GM21526 (cell line): ENCODE measurements at regions not wholly inside any gene's neighbourhood (a gene's known extent, or its start where the extent isn't known, plus 50 kb on each side); places are given as distances from the start of the nearest gene placed in this dataset.
"Not testable (repeated sequence)": the region's sequence is repeated elsewhere in the genome, so short reads cannot be mapped to it uniquely, and the experiment has no call there.

Experiments used
- ATAC-seq: cut with Tn5 transposase; IDR thresholded peaks from one replicate; pipeline ENCODE4 v1.9.1; 2021; ENCODE audit warnings: moderate library complexity; ENCODE audit not compliant: unreplicated experiment, low FRiP score

DNA sequence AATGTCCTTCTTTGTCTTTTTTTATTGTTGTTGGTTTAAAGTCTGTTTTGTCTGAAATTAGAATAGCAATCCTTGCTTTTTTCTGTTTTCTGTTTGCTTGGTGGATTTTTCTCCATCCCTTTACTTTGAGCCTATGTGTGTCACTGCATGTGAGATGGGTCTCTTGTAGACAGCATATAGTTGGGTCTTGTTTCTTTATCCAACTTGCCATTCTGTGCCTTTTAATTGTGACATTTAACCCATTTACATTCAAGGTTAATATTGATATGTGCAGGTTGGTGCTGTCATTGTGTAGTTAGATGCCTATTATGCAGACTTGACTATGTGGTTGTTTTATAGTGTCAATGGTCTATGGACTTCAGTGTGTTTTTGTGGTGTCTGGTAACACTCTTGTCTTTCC, 197.5 kb upstream of the FN1 start:
- no peak for ATAC-seq

DNA sequence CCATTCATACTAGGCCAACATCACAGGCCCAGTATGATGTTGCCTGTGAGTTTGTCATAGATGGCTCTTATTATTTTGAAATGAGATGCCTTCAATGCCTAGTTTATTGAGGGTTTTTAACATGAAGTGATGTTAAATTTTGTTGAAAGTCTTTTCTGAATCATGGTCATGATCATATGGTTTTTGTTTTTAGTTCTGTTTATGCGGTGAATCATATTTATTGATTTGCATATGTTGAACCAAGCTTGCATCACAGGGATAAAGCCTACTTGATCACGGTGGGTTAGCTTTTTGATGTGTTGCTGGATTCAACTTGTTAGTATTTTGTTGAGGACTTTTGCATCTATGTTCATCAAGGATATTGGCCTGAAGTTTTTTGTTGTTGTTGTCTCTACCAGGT, 195.8 kb upstream of the FN1 start:
- no peak for ATAC-seq

DNA sequence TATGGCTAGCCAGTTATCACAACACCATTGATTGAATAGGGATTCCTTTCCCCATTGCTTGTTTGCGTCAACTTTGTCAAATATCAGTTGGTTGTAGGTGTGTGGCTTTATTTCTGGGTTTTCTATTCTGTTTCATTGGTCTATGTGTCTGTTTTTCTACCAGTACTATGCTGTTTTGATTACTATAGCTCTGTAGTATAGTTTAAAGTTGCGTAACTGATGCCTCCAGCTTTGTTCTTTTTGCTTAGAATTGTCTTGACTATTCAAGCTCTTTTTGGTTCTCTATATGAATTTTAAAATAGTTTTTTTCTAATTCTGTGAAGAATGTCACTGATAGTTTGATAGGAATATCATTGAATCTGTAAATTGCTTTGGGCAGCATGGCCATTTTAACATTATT, 194.9 kb upstream of the FN1 start:
- not testable (repeated sequence) for ATAC-seq

DNA sequence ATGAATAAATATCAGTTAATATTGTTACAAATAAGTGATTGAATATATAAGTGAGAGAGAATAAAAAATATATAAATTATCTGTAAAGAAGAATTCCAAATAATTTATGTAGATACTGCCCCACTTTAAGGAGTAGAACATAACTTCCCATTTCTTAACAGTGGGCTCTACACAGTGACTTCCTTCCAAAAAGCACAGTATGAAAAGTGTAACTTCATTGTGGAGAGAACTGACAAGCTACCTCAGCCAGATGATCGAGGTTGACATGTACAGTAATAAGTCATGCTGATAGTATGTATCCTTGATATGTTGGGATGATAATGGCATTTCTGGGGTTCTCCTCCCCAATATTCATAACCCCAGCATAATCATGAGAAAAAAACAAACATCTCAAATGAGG, 191.9 kb upstream of the FN1 start:
- ATAC-seq = no peak

DNA sequence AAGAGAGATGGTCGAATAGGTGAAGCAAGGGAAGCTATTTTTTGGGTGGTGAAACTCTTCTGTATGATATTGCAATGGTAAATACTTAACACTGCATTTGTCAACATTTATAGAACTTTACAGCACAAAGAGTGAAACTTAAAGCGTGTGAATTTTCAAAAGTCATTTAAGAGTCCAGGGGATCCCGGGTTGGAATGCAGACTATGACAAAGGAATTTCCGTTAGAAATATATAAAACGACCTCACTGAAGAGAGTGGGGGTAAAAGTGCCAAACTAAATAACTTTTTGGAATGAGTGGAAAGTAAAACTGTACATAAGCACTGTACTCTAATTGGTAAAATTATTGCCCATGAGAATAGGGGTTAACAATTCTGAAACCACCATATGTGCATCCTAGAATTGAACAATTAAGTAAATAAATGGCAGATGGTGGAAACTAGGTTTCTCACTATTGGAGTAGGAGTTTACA, 191.0 kb upstream of the FN1 start:
- ATAC-seq = no peak

DNA sequence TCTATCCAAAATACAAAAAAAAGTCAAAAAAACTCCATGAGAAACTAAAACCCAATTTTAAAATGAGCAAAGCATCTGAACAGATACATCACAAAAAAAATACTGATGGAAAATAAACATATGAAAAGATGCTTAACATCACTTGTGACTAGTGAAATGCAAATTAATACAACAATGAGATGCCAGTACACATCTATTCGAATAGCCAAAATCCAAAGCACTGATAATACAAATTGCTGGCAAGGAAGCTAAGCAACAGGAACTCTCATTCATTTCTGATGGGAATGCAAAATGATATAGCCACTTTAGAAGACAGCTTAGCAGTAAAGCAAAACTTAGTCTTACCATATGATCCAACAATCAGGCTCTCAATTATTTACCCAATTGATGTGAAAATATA, 190.2 kb upstream of the FN1 start:
- ATAC-seq = no peak

DNA sequence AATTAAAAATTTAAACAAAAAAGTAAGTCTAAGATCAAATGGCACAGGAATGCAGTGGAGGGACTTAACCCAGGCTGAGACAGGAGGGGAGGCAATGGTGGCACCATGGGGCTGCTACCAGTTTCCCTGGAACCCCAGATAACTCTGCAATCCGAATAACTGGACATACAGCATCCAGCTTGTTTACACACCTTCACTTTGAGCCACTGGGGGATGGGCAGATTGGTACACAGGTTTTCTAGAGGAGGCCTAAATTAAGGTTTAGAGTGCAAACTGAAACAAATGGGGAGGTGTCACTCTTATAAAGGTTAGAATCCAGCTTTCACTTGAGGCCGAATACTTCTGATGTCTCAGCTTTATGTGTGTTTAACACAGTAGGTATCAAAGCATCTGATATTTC, 189.3 kb upstream of the FN1 start:
- no peak for ATAC-seq

DNA sequence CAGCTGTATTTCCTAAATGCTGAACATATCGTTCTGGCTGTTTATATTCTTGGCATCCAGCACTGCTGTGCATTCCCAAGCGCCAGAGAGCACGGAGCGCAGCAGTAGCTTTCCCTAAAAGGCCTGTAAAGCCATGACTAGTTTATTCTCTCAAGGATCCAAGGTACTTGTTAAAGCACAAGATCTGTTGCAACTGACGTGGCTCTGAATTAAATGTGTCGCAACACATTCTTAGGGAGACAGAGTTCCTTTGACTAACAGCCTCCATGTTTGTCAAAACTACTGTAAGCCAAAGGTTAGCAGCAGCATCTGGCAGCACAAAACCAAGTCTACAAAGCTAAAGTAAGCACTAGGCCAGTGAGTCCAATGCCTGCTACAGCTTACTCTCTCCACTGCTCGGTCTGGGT, 188.6 kb upstream of the FN1 start:
- no peak for ATAC-seq

DNA sequence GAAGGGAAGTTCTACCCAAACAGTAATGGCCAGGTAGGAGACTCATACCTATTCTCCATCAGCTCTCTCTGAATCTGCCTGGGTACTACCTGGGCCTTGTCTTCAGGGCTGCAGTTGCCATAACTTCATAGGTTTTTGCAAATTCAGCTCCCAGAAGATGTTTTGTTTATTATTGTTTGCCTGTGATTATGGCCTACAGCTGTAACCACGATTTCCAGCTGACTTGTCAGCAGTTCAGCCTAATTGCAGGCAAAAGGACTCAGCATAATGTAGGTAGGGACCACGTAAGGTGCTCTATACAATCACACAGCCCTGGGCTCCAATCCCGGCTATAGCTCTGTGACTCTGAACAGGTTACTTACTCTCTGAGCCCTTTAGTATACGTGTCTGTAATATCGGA, 187.0 kb upstream of the FN1 start:
- ATAC-seq = no peak

DNA sequence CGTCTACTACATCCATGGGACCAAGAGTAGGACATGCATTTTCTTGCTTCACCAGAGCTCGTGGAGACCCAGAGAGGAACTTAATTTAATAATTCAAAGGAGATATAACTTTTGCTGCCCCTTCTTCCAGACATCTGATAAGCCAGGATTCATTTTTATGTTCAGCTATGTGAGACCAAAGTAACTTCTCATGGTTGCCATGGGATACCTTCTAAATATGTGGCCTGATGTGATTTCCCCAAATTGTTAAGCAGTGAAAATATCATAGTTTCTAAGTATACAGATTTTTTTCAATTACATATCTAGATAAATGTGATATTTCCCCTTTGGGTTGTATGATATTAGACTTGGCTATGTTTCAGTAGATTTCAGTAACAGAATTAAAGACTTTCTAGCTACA, 185.5 kb upstream of the FN1 start:
- no peak for ATAC-seq

DNA sequence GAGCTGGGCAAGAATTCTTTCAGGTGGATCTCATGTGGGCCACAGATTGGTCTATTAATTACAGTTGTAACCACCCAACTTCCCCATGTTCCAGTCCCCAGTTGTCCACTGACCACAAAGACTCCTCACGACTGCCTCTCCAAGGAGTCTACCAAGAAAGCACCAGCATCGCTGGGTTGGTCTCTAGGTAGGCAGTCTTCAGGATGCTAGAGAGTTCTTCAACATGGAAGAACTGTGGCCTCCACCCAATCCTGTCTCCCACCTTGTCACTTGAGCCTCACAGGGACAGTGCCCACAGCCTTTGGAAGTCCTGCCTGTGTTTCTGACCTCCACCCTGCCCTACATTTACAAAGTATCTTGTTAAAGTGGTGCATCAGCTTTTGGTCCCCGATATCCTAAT, 184.7 kb upstream of the FN1 start:
- no peak for ATAC-seq

DNA sequence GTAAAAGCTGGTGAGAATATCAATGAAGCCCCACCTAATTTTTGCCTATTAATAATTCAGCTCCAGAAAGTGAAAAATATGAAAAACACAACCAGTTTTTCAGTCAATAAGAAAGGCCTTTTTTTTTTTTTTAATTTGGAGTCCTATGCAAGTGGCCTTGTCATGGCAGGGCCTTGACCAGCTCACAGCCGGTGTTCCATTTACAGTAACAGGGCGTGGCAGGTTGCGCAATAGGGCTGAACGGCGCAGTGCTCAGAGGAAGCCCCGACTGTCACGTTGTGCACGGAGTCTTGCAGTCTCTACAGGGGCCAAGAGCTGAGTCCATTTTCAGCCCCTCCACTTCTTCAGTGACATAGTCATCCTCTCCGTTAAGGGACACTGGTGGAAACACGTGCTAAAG, 184.1 kb upstream of the FN1 start:
- ATAC-seq = no peak

DNA sequence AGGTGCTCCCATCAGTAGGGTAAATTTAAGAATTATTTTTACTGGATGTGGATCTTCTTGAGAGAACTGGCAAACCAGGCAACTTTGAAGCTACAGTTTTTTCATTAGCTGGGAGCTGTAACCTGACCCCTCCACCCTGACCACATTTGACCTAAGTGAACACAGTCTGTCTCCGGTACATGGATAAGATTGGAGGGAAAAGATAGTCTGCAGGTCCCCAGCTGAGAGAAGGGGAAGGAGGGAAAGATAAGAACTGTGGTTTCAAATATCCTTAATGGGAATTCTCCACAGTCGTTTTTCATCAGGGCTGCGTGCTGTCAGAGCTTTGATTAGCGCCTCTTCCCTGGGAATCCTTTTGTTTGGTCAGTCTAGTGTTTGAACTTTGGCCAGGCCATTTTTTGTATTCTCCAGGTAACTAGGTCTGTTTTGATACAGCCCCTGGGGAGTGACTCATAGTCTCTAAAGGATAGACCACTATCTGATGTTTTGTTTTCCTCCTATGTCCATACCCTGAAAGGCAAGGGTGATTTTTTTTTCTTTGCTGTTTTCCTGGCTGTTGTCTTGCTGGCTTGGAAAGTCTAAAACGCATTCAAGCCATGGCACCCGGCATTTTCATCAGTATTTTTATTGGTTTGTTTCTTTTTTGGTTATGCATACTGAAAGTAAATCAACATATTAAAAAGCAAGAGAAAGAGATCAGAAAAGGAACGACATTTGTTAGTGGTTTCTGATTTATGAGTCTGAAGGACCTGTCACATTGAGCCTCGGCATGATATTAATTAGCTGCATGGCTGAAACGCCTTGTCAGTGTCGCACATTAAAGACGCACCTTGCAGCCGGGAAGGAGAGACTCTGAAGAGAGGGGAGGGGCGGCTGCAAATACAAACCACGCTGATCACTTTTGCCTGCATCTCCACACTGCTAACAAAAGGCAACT, 183.4 kb upstream of the FN1 start:
- ATAC-seq = no peak

DNA sequence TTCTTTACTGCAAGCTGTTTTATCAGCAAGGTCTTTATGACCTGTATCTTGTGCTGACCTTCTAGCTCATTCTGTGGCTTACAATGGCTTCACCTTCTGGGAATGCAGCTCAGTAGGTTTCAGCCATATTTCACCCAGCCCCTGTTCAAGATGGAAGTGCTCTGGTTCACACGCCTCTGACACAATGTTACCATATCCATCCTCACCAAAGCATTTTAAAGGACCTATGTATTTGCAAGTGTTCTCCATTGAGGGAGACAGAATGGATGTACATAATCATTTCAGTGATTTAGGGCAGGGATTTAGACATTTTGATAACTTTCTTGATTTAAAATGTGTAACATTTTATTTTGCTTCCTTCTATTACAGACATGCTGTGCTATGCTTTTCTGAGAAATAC, 182.3 kb upstream of the FN1 start:
- ATAC-seq = no peak

DNA sequence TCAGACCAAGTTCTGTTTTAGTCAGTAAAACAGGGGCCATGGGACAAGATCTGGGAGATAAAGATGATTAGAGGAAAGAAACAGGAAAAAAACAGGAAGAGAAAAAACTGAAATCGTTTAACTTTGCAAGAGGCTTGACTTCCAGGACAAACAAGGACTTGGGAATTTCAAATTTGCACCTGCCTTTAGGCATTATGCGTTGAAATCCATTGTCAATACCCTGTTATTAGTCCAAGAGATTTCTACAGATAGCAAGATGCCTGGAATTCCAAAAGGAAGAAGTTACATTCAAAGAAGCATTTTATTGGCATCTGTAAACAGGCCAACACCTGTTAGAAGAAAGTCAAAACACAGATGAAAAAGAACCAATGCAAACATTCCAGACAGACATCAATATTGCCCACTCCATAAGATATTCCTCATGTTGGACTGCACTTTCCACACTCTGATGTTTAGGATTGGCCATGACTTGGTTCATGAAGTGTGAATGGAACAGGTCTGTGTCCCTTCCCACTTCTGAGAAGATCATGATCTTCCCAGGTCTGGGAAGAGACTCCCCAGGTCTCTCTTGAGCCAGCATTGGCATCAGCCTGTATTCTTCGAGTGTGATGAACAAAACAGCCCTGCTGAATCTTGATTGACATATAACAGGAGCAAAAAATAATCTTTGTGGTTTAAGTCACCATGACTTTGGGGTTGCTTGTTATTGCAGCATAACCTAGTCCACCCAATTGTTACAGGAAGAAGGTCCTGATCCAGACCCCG, 181.4 kb upstream of the FN1 start:
- ATAC-seq = no peak

DNA sequence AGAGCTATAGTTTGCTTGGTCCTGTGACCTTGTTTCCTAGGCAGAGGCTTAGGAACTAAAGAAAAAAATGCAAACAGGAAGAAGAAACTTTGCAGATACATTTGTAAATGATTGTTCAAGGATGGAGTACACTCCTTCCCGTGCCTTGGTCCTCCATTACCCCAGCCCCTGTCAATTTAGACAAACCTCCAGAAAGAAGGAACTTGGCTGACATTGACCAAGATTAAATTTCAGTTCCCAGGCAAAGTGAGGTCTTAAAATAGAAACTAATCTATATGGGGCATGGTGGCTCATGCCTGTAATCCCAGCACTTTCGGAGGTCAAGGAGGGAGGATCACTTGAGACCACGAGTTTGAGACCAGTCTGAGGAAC, 179.9 kb upstream of the FN1 start:
- no peak for ATAC-seq

DNA sequence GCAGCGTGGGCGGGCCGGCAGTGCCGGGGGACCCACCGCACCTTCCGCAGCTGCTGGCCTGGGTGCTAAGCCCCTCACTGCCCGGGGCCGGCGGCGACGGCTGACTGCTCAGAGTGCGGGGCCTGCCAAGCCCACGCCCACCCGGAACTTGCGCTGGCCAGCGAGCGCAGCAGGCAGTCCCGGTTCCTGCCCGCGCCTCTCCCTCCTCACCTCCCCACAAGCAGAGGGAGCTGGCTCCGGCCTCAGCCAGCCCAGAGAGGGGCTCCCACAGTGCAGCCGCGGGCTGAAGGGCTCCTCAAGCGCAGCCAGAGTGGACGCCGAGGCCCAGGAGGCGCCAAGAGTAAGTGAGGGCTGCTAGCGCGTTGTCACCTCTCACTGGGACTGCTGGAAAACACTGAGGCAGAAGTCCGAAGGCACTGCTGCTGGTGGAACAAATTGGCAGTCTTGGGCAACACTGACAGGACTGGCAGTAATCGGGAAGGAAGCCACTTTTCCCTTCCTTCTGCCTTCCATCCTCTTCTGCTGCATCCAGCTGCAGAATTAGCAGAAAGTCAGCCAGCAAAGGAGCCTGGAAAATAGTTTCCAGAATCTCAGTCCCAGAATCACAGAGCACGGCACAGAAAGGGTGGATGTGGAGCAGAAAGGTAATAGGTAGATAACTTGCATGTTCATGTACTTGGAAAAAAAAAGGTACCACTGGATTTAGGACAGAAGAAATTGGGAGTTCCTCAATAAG, 179.4 kb upstream of the FN1 start:
- no peak for ATAC-seq

DNA sequence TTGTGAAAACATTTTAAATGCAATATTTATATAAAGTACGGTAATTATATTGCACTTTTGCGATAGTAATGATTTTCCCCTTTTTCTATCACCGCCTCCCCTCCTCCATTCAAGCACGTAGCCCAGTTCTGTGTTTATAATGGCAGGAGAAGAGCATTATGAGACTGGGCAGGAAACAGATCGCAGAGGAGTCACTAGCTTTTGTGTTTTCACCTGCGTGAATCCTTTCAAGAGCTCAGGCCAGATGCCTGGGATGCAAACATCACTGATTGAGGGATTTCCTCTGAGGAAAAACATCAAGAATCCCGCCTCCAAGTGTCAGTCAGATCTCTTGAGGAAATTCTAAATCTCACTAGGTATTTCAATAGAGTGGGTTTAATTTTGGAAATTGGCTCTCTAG, 178.4 kb upstream of the FN1 start:
- ATAC-seq = no peak

DNA sequence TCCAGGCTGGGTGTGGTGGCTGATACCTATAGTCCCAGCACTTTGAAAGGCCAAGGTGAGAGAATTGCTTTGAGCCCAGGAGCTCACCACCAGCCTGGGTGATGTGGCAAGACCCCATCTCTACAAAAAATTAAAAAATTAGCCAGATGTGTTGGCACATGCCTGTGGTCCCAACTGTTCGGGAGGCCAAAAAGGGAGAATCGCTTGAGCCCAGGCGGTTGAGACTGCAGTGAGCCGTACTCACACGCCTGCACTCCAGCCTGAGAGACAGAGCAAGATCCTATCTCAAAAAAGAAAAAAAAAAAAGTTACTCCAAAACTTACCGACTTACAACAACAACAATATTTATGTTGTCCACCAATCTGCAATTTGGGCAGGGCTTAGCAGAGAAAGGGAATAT, 178.0 kb upstream of the FN1 start:
- no peak for ATAC-seq

DNA sequence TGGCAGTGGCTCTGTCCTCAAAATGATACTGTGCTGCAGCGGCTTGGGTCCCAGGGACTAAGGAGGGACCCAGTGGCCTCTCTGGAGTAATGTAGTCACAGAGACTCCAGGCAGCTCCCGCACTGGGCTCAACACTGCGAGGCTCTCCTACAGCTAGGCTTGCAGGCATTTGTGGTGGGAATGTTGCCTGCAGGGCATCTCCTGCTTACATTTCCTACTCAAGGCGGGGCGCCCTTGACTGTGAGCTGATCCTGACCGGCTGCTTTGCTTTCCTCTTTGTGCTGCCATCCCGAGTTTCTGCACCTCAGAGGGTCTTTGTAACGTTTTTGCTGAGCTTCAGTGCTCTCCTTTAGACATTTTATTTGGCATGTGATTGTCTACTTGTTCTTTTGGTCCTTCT, 177.4 kb upstream of the FN1 start:
- ATAC-seq = no peak

DNA sequence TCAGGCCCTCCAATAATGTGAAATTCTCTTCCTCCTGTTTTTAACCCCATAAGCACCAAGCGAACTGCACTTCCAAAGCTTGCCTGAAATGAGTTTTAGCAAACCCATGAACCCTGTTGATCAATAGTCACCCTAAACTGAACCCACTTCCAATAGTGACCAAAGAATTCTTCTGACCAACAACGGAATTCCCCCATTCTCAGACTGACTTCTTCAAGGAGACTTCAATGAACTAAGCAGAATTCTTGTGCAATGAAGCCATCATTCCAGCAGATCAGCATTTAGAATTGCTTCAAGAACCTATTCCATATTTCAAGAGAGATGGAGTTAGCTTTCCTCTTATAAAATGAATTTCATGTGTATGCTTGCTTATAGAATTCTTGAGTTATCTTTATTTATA, 176.9 kb upstream of the FN1 start:
- ATAC-seq = no peak
